Loucy (cell line): ENCODE measurements at regions not wholly inside any gene's neighbourhood (a gene's known extent, or its start where the extent isn't known, plus 50 kb on each side); places are given as distances from the start of the nearest gene placed in this dataset.

ENCODE experiments used
- H2AFZ ChIP-seq: fragments of 200-600 bp; sonication (generic); 2 replicates; pipeline ENCODE4 v1.6.0; 2016; ENCODE audit warnings: antibody characterized with exemption, mild to moderate bottlenecking, low read length, moderate library complexity
- H3F3A ChIP-seq: fragments of 200-600 bp; 2 replicates; pipeline ENCODE4 v1.6.0; 2016; ENCODE audit warnings: antibody characterized with exemption, low read depth, mild to moderate bottlenecking
- H3K27me3 ChIP-seq: fragments of 200-600 bp; sonication (generic); 2 replicates; pipeline ENCODE4 v1.6.1; 2014; ENCODE audit warnings: low read length, mild to moderate bottlenecking; ENCODE audit not compliant: insufficient read depth, poor library complexity, severe bottlenecking
- H3K36me3 ChIP-seq: fragments of 200-600 bp; sonication (generic); 2 replicates; pipeline ENCODE4 v1.6.1; 2016; ENCODE audit warnings: low read length; ENCODE audit not compliant: insufficient read depth
- H3K4me1 ChIP-seq: fragments of 200-600 bp; sonication (generic); 2 replicates; pipeline ENCODE4 v1.5.1; 2014; ENCODE audit warnings: low read length, mild to moderate bottlenecking; ENCODE audit not compliant: insufficient read depth, poor library complexity, severe bottlenecking
- H3K4me2 ChIP-seq: fragments of 200-600 bp; sonication (generic); 2 replicates; pipeline ENCODE4 v1.6.0; 2014; ENCODE audit warnings: antibody characterized with exemption, low read length, low read depth, mild to moderate bottlenecking; ENCODE audit not compliant: poor library complexity, severe bottlenecking
- H3K4me3 ChIP-seq: fragments of 200-600 bp; sonication (generic); 2 replicates; pipeline ENCODE4 v1.5.1; 2014; ENCODE audit warnings: low read length, mild to moderate bottlenecking, mixed read lengths; ENCODE audit not compliant: poor library complexity, severe bottlenecking
- H3K79me2 ChIP-seq: fragments of 200-600 bp; sonication (generic); 2 replicates; pipeline ENCODE4 v1.6.1; 2014; ENCODE audit warnings: low read length; ENCODE audit not compliant: insufficient read depth
- H3K9ac ChIP-seq: fragments of 200-600 bp; sonication (generic); 2 replicates; pipeline ENCODE4 v1.6.0; 2014; ENCODE audit warnings: mild to moderate bottlenecking, low read depth, low read length, moderate library complexity; ENCODE audit not compliant: poor library complexity, severe bottlenecking
- H3K9me2 ChIP-seq: fragments of 200-600 bp; sonication (generic); replicated peaks from 2 replicates; pipeline ENCODE4 v1.6.1; 2016; ENCODE audit warnings: low read depth, low read length, mixed read lengths
- H3K9me3 ChIP-seq: fragments of 200-600 bp; sonication (generic); 2 replicates; pipeline ENCODE4 v1.6.1; 2014; ENCODE audit warnings: mild to moderate bottlenecking, antibody characterized with exemption, low read length, low read depth; ENCODE audit not compliant: insufficient read depth
- H4K20me1 ChIP-seq: fragments of 200-600 bp; sonication (generic); 2 replicates; pipeline ENCODE4 v1.6.0; 2014; ENCODE audit warnings: antibody characterized with exemption, low read length, mild to moderate bottlenecking; ENCODE audit not compliant: insufficient read depth, poor library complexity, severe bottlenecking
- CTCF ChIP-seq: fragments of 200-600 bp; sonication (generic); conservative IDR thresholded peaks from 2 replicates; pipeline ENCODE4 v1.5.1; 2014; ENCODE audit warnings: mild to moderate bottlenecking, antibody characterized with exemption, low read length
- EZH2phosphoT487 ChIP-seq: fragments of 200-600 bp; IDR thresholded peaks from 2 replicates; pipeline ENCODE4 v1.6.1; 2018; ENCODE audit warnings: antibody characterized with exemption, mild to moderate bottlenecking, moderate library complexity, borderline replicate concordance

- H3K4me3 ChIP-seq = no peak overlapping the region
- no peaks in the 10 kb centered on the region for H3K9me2 ChIP-seq
- no peaks in the 10 kb centered on the region for H3F3A ChIP-seq
- no peak for TF ChIP-seq CTCF
- TF ChIP-seq EZH2phosphoT487 = no peak
- H4K20me1 ChIP-seq = no peaks in the 10 kb centered on the region
- H3K36me3 ChIP-seq = no peaks in the 10 kb centered on the region
- H2AFZ ChIP-seq = no peak overlapping the region
- no peak overlapping the region for H3K4me2 ChIP-seq
- no peaks in the 10 kb centered on the region for H3K27me3 ChIP-seq
- no peaks in the 10 kb centered on the region for H3K4me1 ChIP-seq
- H3K9ac ChIP-seq = no peak overlapping the region
- H3K79me2 ChIP-seq = no peaks in the 10 kb centered on the region
- no peaks in the 10 kb centered on the region for H3K9me3 ChIP-seq
Observed at GRCh38 chr4:179894066-179894778, 2349.0 kb upstream of the TENM3 start.

GRCh38 chr4:179919587-179919986, 2323.6 kb upstream of the TENM3 start:
- no peaks in the 10 kb centered on the region for H3K79me2 ChIP-seq
- no peak overlapping the region for H3K4me3 ChIP-seq
- no peaks in the 10 kb centered on the region for H3F3A ChIP-seq
- H3K36me3 ChIP-seq = no peaks in the 10 kb centered on the region
- H3K9me3 ChIP-seq = no peaks in the 10 kb centered on the region
- no peak overlapping the region for H3K4me2 ChIP-seq
- H2AFZ ChIP-seq = no peak overlapping the region
- H3K9ac ChIP-seq = no peak overlapping the region
- no peaks in the 10 kb centered on the region for H4K20me1 ChIP-seq
- no peaks in the 10 kb centered on the region for H3K4me1 ChIP-seq
- no peaks in the 10 kb centered on the region for H3K27me3 ChIP-seq
- H3K9me2 ChIP-seq = no peaks in the 10 kb centered on the region
- TF ChIP-seq CTCF (no peak), EZH2phosphoT487 (no peak)

GRCh38 chr4:179927473-179927872, 2315.7 kb upstream of the TENM3 start:
- no peaks in the 10 kb centered on the region for H3F3A ChIP-seq
- H3K79me2 ChIP-seq = no peaks in the 10 kb centered on the region
- H4K20me1 ChIP-seq = no peaks in the 10 kb centered on the region
- H3K9ac ChIP-seq = no peak overlapping the region
- TF ChIP-seq EZH2phosphoT487 = no peak
- H2AFZ ChIP-seq = no peak overlapping the region
- H3K4me3 ChIP-seq = no peak overlapping the region
- no peaks in the 10 kb centered on the region for H3K36me3 ChIP-seq
- H3K4me1 ChIP-seq = no peaks in the 10 kb centered on the region
- no peak overlapping the region for H3K4me2 ChIP-seq
- no peaks in the 10 kb centered on the region for H3K27me3 ChIP-seq
- H3K9me3 ChIP-seq = no peaks in the 10 kb centered on the region
- no peaks in the 10 kb centered on the region for H3K9me2 ChIP-seq

- Histone ChIP-seq H3K9ac (no peak overlapping the region), H3K79me2 (no peaks in the 10 kb centered on the region), H3F3A (no peaks in the 10 kb centered on the region), H3K4me3 (no peak overlapping the region), H3K36me3 (no peaks in the 10 kb centered on the region), H3K4me1 (no peaks in the 10 kb centered on the region), H3K9me3 (no peaks in the 10 kb centered on the region), H3K4me2 (no peak overlapping the region), H3K9me2 (no peaks in the 10 kb centered on the region), H3K27me3 (no peaks in the 10 kb centered on the region), H2AFZ (no peak overlapping the region), H4K20me1 (no peaks in the 10 kb centered on the region)
- TF ChIP-seq EZH2phosphoT487 (no peak), CTCF (no peak)
Observed at GRCh38 chr4:179941911-179942310, 2301.3 kb upstream of the TENM3 start.
